ENCODE measurements at regions not wholly inside any gene's neighbourhood (a gene's known extent, or its start where the extent isn't known, plus 50 kb on each side); places are given as distances from the start of the nearest gene placed in this dataset.
A peak's percentile ranks its signal among the peaks of the same experiment; 100 is the strongest.

- DNase-seq (ENCODE audit: low read depth), result no peak
Measured at GRCh38 chr12:105805730-105806399, 332.9 kb downstream of the NUAK1 start.

DNA sequence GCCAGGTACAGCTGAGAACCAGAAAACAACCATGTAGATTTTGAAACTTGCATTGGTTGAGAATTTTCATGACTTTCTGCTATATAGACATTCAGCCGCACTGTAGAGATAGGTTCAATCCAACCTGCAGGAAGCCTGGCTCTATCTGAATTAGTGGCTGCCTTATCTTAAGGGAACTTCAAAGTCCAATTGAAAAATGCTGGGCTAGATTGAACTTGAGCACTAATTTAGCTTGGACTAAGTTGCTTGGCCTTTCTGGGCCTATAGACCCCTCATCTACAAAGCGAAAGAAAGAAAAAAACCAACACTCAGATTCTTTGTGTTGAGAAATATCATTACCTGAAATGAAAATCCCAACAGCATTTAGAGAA is 332.4 kb downstream of the NUAK1 start:
- no peak for DNase-seq (ENCODE audit: low read depth)

GRCh38 chr12:105812366-105812765 is 326.4 kb downstream of the NUAK1 start:
- DNase-seq (ENCODE audit: low read depth), result no peak

GRCh38 chr12:105813201-105813600 is 325.6 kb downstream of the NUAK1 start:
- DNase-seq (ENCODE audit: low read depth), result no peak

- no peak for DNase-seq (ENCODE audit: low read depth)
Measured at GRCh38 chr12:105814283-105814682, 324.5 kb downstream of the NUAK1 start.

DNA sequence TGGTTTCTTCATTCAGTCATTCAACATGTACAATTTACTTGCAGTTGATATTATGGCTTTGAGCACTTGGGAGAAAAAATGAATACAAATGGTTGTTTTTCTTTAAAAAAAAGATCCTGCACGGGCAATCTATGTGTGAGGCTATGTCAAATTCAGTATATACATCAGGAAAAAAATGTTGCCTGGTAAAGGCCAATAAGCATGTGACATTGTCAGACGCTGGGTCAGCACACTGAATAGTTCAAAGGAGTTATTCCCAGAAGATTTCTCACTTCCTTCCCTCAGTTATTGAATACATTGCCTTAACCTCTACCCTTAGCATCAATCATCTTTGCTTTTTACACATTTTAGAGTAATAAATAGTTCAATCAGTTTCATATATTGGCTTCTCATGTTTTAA is 319.2 kb downstream of the NUAK1 start:
- no peak for DNase-seq (ENCODE audit: low read depth)

- peak; percentile 95 for DNase-seq (ENCODE audit: low read depth)
Measured at GRCh38 chr12:105820429-105821125, 318.2 kb downstream of the NUAK1 start.

GRCh38 chr12:105822131-105823105 is 316.3 kb downstream of the NUAK1 start:
- DNase-seq (ENCODE audit: low read depth), result no peak

- DNase-seq (ENCODE audit: low read depth), result no peak
Measured at GRCh38 chr12:105823810-105824209, 314.9 kb downstream of the NUAK1 start.

DNA sequence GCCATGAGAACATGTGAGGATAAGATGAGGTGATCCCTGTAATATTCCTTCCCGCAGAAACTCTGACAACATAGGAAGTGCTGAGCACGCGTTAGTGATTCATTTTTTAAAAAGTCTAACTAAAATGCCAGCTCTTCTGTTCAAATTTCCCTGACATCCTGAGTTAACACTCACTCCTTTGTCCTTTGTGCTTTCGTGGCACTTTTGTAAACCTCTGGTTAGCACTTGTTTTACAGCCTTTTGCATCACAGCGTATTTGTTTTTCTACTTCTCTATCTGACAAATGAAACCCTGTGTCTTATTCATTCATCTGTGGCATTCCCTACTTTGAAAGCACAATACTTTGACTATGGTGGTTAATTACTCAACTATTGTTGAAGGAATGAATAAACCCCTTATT is 313.6 kb downstream of the NUAK1 start:
- DNase-seq (ENCODE audit: low read depth), result no peak

GRCh38 chr12:105831372-105831771 is 307.4 kb downstream of the NUAK1 start:
- no peak for DNase-seq (ENCODE audit: low read depth)

GRCh38 chr12:105832021-105832420 is 306.7 kb downstream of the NUAK1 start:
- no peak for DNase-seq (ENCODE audit: low read depth)

DNA sequence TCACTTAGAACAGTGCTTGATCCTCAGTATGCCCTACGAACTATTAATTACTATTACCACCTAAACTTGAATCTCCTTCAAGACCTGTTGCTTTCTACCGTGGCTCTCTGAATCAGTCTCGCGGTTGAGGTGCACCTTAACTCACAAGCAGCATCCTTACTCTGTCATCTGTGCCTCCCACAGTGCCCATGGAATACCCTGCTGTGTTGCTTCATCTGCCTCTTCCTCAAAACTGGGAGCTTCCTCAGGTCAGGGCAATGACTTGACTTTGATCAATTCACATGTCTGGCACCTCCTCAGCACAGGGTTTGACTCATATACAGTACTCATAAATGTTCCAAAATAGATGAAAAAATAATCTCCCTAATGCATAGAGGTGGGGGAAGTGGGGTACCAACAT is 305.9 kb downstream of the NUAK1 start:
- no peak for DNase-seq (ENCODE audit: low read depth)

GRCh38 chr12:105834496-105834895 is 304.3 kb downstream of the NUAK1 start:
- no peak for DNase-seq (ENCODE audit: low read depth)

- peak; percentile 28 for DNase-seq (ENCODE audit: low read depth)
Measured at GRCh38 chr12:105835580-105836241, 303.0 kb downstream of the NUAK1 start.

- no peak for DNase-seq (ENCODE audit: low read depth)
Measured at GRCh38 chr12:105836242-105836622, 302.5 kb downstream of the NUAK1 start.

DNA sequence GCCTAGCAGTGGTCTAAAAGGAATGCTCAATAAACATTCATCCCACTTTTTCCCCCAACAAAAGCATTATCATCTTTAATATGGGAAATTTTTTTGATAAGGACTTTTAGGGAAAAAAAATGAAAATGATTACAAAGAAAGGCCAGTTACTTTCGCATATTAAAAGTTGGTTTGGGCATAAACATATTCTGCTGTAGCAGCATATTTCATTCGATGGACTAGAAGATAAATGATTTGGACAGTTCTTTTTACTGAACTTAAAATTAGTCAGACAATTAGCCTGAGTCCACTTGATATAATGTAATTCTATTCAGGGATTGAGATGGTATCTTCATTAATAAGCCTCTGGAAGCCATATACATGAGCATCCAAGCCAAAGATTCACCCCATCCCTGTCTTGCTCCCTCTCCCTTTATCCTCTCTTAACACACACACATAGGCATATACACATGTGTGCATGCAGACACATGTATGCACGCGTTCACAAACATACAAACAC is 299.1 kb downstream of the NUAK1 start:
- DNase-seq (ENCODE audit: low read depth), result no peak

GRCh38 chr12:105840384-105840783 is 298.4 kb downstream of the NUAK1 start:
- no peak for DNase-seq (ENCODE audit: low read depth)

GRCh38 chr12:105841840-105842239 is 296.9 kb downstream of the NUAK1 start:
- DNase-seq (ENCODE audit: low read depth), result no peak

- peak; percentile 26 for DNase-seq (ENCODE audit: low read depth)
Measured at GRCh38 chr12:105843561-105843960, 295.2 kb downstream of the NUAK1 start.

GRCh38 chr12:105843986-105844760 is 294.6 kb downstream of the NUAK1 start:
- DNase-seq (ENCODE audit: low read depth), result peak; percentile 68
